ENCODE measurements at regions not wholly inside any gene's neighbourhood (a gene's known extent, or its start where the extent isn't known, plus 50 kb on each side); places are given as distances from the start of the nearest gene placed in this dataset.
"Not testable (repeated sequence)": the region's sequence is repeated elsewhere in the genome, so short reads cannot be mapped to it uniquely, and the experiment has no call there.

DNA sequence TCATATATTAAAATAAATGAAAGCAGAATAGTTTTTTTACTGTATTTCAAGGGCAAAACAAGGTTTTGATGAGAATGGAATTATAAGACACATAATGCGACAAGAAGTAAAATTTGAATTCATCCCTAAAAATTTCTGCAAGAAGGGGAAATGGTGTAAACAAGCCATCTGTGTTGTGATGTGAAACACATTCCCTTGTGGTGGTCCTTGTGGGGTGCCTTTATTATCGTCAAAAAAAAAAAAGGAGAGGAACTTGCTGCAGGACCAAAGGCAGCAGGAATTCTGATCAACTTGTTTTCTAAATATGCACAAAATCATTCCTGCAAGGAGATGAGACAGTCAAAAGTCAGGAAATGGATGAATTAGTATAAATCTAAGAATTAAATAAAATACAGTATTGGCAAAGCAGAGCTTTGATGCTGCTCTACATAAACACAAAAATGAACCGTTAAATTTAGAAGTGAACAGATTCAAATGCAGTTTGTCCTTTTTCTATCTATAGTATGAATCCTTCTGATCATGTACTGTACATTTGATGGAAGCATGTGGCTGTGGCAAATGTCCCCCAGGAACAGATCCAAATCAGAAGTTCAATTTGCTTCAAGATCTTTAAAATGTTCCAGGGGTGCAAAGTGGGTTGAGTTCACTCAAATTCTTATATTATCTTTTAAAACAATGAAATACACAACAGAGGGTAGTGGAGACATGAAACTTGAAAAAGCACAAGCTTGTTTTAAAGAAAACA is 818.8 kb downstream of the PLCL1 start:
- H3K36me3 ChIP-seq, result no peaks in the 10 kb centered on the region
- no peak overlapping the region for H3K4me3 ChIP-seq (ENCODE audit: low read depth, low read length)
- no peaks in the 10 kb centered on the region for H3K4me1 ChIP-seq
- H3K9me3 ChIP-seq, result no peaks in the 10 kb centered on the region
- DNase-seq, result no peak
- TF ChIP-seq, protein P1, sequence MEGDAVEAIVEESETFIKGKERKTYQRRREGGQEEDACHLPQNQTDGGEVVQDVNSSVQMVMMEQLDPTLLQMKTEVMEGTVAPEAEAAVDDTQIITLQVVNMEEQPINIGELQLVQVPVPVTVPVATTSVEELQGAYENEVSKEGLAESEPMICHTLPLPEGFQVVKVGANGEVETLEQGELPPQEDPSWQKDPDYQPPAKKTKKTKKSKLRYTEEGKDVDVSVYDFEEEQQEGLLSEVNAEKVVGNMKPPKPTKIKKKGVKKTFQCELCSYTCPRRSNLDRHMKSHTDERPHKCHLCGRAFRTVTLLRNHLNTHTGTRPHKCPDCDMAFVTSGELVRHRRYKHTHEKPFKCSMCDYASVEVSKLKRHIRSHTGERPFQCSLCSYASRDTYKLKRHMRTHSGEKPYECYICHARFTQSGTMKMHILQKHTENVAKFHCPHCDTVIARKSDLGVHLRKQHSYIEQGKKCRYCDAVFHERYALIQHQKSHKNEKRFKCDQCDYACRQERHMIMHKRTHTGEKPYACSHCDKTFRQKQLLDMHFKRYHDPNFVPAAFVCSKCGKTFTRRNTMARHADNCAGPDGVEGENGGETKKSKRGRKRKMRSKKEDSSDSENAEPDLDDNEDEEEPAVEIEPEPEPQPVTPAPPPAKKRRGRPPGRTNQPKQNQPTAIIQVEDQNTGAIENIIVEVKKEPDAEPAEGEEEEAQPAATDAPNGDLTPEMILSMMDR (IDR thresholded peaks at IDR 0.05; ENCODE audit: low read depth, low read length), result no peak
- no peaks in the 10 kb centered on the region for H3K27me3 ChIP-seq

DNA sequence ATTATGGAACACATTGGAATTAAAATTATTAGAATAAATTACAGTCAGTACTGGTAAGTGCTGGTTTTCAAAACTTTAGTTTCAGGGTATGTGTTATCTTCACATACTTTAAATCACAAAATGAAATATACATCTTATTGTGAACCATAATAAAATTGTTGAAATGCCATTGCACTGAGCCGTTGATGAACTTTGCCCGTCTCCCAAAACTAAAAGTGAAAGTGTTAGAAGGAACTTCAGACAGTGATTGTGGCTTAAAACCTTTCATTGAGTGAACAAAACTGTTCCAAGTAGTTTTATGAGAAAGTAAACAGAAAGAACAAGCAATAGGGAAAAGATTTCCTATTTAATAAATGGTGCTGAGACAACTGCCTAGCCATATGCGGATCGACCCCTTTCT is 811.6 kb downstream of the PLCL1 start:
- TF ChIP-seq, protein P1 (IDR thresholded peaks at IDR 0.05; ENCODE audit: low read depth, low read length), result no peak
- Histone ChIP-seq H3K36me3 (no peaks in the 10 kb centered on the region), H3K4me1 (no peaks in the 10 kb centered on the region), H3K9me3 (no peaks in the 10 kb centered on the region), H3K4me3 (ENCODE audit: low read depth, low read length) (no peak overlapping the region), H3K27me3 (no peaks in the 10 kb centered on the region)
- DNase-seq, result no peak

DNA sequence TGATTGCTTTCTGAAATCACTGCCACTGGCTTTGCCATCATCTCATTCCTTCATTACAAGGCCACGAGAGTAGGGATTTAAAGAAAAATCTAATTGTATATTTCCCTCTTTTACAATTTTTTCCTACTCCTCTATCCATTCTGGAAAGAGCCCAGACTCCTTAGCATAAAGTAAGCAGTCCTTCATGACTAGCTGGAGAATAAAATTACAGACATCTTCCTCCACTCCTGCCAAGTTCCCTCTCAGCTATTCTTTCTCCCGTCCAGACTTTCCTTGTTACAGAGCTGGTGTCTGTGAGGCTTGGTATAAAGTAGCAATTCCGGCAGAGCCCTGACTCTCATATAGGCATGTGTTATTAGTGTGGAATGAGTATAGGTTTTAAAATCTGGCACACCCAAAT is 806.8 kb downstream of the PLCL1 start:
- no peaks in the 10 kb centered on the region for H3K36me3 ChIP-seq
- H3K9me3 ChIP-seq, result no peaks in the 10 kb centered on the region
- no peaks in the 10 kb centered on the region for H3K4me1 ChIP-seq
- DNase-seq, result no peak
- H3K4me3 ChIP-seq (ENCODE audit: low read depth, low read length), result no peak overlapping the region
- TF ChIP-seq, protein P1 (IDR thresholded peaks at IDR 0.05; ENCODE audit: low read depth, low read length), result no peak
- H3K27me3 ChIP-seq, result no peaks in the 10 kb centered on the region

DNA sequence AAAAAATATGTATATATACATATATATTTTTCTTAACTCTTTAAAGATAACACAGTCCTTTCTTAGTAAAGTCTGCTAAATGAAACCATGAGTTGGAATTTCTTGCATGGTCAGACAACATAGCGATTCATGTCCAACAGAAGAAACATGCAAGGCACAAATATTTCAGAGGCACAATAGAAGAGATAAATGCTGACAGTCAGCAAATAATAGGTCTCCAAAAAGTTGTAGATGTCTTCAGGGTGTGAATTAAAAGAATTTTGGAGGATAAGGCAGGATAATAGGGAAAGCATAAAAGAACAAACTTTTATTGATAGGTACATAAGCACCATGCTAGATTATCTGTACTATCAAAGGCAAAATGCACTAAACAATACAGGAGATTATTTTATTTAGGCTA is 800.2 kb downstream of the PLCL1 start:
- TF ChIP-seq, protein P1 (IDR thresholded peaks at IDR 0.05; ENCODE audit: low read depth, low read length), result no peak
- no peaks in the 10 kb centered on the region for H3K9me3 ChIP-seq
- no peaks in the 10 kb centered on the region for H3K36me3 ChIP-seq
- no peak for DNase-seq
- no peak overlapping the region for H3K4me3 ChIP-seq (ENCODE audit: low read depth, low read length)
- no peaks in the 10 kb centered on the region for H3K4me1 ChIP-seq
- no peaks in the 10 kb centered on the region for H3K27me3 ChIP-seq

DNA sequence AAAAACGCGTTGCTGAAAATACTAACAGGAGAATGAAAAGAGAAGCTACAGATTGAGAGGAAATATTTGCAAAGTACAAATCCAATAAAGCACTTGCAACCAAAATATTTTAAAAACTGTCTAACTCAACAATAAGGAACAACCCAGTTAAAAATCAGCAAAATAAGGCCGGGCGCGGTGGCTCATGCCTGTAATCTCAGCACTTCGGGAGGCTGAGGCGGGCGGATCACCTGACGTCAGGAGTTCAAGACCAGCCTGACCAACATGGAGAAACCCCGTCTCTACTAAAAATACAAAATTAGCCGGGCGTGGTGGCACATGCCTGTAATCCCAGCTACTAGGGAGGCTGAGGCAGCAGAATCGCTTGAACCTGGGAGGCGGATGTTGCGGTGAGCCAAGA is 798.6 kb downstream of the PLCL1 start:
- H3K9me3 ChIP-seq; DNase-seq; H3K4me3 ChIP-seq (ENCODE audit: low read depth, low read length): not testable (repeated sequence)

DNA sequence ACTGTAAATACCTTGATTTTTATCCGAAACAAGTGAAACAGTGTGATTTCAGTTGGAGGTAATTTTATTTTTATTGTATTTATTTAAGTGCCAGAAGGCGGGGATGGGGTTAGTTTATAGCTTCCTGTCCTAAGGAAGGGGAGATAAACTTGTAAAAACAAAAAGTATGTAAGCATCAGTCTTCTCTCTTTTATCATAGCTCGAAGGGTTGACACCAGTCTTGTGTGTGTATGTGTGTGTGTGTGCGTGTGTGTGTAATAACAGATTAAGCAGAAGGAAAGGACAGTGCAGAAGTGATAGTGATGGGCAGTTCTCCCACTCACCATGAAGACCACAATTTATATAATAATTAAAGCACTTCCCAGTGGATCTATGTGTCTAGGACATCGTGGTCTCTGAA is 793.3 kb downstream of the PLCL1 start:
- no peaks in the 10 kb centered on the region for H3K36me3 ChIP-seq
- TF ChIP-seq, protein P1 (IDR thresholded peaks at IDR 0.05; ENCODE audit: low read depth, low read length), result no peak

More for the DNA sequence above, 798.6 kb downstream of the PLCL1 start:
- not testable (repeated sequence) for H3K36me3 ChIP-seq, H3K27me3 ChIP-seq, H3K4me1 ChIP-seq

More for the DNA sequence above, 793.3 kb downstream of the PLCL1 start:
- Histone ChIP-seq H3K27me3 (no peaks in the 10 kb centered on the region), H3K9me3 (no peaks in the 10 kb centered on the region), H3K4me3 (ENCODE audit: low read depth, low read length) (no peak overlapping the region), H3K4me1 (no peaks in the 10 kb centered on the region)
- no peak for DNase-seq

Data from BE2C (cell line).